ENCODE measurements at regions not wholly inside any gene's neighbourhood (a gene's known extent, or its start where the extent isn't known, plus 50 kb on each side); places are given as distances from the start of the nearest gene placed in this dataset.

DNA sequence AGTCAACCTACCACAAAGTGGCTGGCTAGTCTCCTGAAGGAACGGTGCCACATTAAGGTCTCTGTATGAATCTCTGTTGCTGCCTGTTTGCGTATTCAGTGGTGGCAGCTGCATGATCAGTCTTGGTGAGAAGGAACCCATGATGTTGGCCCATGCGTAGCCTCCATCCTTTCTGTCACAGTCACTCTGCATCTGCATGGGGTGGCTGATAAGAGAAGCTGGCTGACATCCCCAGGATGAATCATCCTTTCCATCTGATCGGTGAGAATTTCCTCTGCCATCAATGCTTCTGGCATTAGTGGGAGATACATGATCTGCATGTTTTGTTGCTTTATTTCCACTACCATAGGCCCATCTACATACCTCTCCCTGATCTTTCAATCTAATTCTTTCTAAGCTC, 199.0 kb upstream of the NECTIN1 start:
- BruUV-seq (replicated peaks) = no TSS peak
- WGBS (ENCODE audit: insufficient coverage, insufficient replicate concordance, low lambda C conversion rate, missing lambda C conversion rate) = 22% methylated on average over 4 of the region's 4 CpGs
- TF ChIP-seq ETV6 (conservative IDR thresholded peaks at IDR 0.05 in 1 of 2, IDR thresholded peaks at IDR 0.05 in 1 of 2; ENCODE audit: borderline replicate concordance in 1 of 2, low read depth in 1 of 2) = no peak
- no peak for TF ChIP-seq TARDBP (IDR thresholded peaks at IDR 0.05; ENCODE audit: borderline replicate concordance)
- TF ChIP-seq EED (IDR thresholded peaks at IDR 0.05; ENCODE audit: low read depth) = no peak
- TF ChIP-seq RBBP5 (conservative IDR thresholded peaks at IDR 0.05) = no peak
- TF ChIP-seq NR2C2 (IDR thresholded peaks at IDR 0.05; ENCODE audit: borderline replicate concordance, control insufficient read depth, insufficient read length, low read depth) = no peak
- TF ChIP-seq SMC3 (IDR thresholded peaks at IDR 0.05; ENCODE audit: borderline replicate concordance, low read length) = no peak
- no peak for TF ChIP-seq EP300 (IDR thresholded peaks at IDR 0.05; ENCODE audit: borderline replicate concordance in 1 of 2, control insufficient read depth in 1 of 2, low read depth in 2 of 2, low read length in 2 of 2)
- TF ChIP-seq, protein P1, sequence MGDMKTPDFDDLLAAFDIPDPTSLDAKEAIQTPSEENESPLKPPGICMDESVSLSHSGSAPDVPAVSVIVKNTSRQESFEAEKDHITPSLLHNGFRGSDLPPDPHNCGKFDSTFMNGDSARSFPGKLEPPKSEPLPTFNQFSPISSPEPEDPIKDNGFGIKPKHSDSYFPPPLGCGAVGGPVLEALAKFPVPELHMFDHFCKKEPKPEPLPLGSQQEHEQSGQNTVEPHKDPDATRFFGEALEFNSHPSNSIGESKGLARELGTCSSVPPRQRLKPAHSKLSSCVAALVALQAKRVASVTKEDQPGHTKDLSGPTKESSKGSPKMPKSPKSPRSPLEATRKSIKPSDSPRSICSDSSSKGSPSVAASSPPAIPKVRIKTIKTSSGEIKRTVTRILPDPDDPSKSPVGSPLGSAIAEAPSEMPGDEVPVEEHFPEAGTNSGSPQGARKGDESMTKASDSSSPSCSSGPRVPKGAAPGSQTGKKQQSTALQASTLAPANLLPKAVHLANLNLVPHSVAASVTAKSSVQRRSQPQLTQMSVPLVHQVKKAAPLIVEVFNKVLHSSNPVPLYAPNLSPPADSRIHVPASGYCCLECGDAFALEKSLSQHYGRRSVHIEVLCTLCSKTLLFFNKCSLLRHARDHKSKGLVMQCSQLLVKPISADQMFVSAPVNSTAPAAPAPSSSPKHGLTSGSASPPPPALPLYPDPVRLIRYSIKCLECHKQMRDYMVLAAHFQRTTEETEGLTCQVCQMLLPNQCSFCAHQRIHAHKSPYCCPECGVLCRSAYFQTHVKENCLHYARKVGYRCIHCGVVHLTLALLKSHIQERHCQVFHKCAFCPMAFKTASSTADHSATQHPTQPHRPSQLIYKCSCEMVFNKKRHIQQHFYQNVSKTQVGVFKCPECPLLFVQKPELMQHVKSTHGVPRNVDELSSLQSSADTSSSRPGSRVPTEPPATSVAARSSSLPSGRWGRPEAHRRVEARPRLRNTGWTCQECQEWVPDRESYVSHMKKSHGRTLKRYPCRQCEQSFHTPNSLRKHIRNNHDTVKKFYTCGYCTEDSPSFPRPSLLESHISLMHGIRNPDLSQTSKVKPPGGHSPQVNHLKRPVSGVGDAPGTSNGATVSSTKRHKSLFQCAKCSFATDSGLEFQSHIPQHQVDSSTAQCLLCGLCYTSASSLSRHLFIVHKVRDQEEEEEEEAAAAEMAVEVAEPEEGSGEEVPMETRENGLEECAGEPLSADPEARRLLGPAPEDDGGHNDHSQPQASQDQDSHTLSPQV (IDR thresholded peaks at IDR 0.05) = no peak
- TF ChIP-seq CBX3 (IDR thresholded peaks at IDR 0.05; ENCODE audit: borderline replicate concordance, low read depth) = no peak
- TF ChIP-seq, protein P2, sequence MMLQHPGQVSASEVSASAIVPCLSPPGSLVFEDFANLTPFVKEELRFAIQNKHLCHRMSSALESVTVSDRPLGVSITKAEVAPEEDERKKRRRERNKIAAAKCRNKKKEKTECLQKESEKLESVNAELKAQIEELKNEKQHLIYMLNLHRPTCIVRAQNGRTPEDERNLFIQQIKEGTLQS (IDR thresholded peaks at IDR 0.05; ENCODE audit: borderline replicate concordance, extremely low read depth, low read depth, low read length) = no peak
- TF ChIP-seq PAX8 (IDR thresholded peaks at IDR 0.05) = no peak
- no peak for TF ChIP-seq ZNF24 (IDR thresholded peaks at IDR 0.05)
- TF ChIP-seq MYB (IDR thresholded peaks at IDR 0.05; ENCODE audit: borderline replicate concordance, low read depth, low read length) = no peak
- no peak for TF ChIP-seq MXI1 (IDR thresholded peaks at IDR 0.05; ENCODE audit: low read depth, low read length)
- SMC1A ChIA-PET (ENCODE audit: uncharacterized antibody, unreplicated experiment) = no interaction called here
- RAD21 ChIA-PET (ENCODE audit: unreplicated experiment) = no interaction called here
- H2AFZ ChIP-seq (ENCODE audit: control insufficient read depth, low read depth, low read length) = no peak overlapping the region
- ATAC-seq = no peak
- FAIRE-seq = no peak
- POLR2A ChIA-PET = no interaction called here
- H3K9me3 ChIP-seq (replicated peaks; ENCODE audit: control insufficient read depth, insufficient read depth, low read length) = no peaks in the 10 kb centered on the region
- CTCF ChIA-PET = no interaction called here
- intact Hi-C loops (cut with micrococcal nuclease; ENCODE audit: unreplicated experiment) (no loop called here), in situ Hi-C loops (cut with MboI) (no loop called here)
- H4K20me1 ChIP-seq (ENCODE audit: control insufficient read depth, insufficient read depth) = no peaks in the 10 kb centered on the region; the same call in 1 of the 2 replicates
- no peaks in the 10 kb centered on the region for H3K36me3 ChIP-seq (ENCODE audit: control insufficient read depth in 2 of 2, insufficient read depth in 2 of 2, low read length in 1 of 2)
- peaks cover 4 to 9% of the 10 kb centered on the region in 2 experiments for H3K27me3 ChIP-seq (replicated peaks in 1 of 2; ENCODE audit: control insufficient read depth in 2 of 2, insufficient read depth in 2 of 2, low read length in 1 of 2)
- no peak overlapping the region for H3K27ac ChIP-seq (ENCODE audit: control insufficient read depth, insufficient read depth)
- no peak overlapping the region for H3K4me3 ChIP-seq
- H3K9ac ChIP-seq (ENCODE audit: control insufficient read depth, insufficient read depth, low read length) = no peak overlapping the region
- H3K4me1 ChIP-seq (ENCODE audit: control insufficient read depth, insufficient read depth, low read length) = no peaks in the 10 kb centered on the region
- no peaks in the 10 kb centered on the region for H3K79me2 ChIP-seq (ENCODE audit: control insufficient read depth, insufficient read depth, low read length)
- DNase-seq (ENCODE audit: low read depth, low spot score) = no peak
- H3K4me2 ChIP-seq (ENCODE audit: control insufficient read depth, insufficient read depth) = no peak overlapping the region
